HG03558 (cell line): ENCODE measurements at regions not wholly inside any gene's neighbourhood (a gene's known extent, or its start where the extent isn't known, plus 50 kb on each side); places are given as distances from the start of the nearest gene placed in this dataset.
"Not testable (repeated sequence)": the region's sequence is repeated elsewhere in the genome, so short reads cannot be mapped to it uniquely, and the experiment has no call there.

Source experiments
- ATAC-seq: cut with Tn5 transposase; IDR thresholded peaks from one replicate; pipeline ENCODE4 v1.9.1; 2021; ENCODE audit warnings: moderate number of reproducible peaks; ENCODE audit not compliant: unreplicated experiment; ENCODE audit errors: extremely low read depth

DNA sequence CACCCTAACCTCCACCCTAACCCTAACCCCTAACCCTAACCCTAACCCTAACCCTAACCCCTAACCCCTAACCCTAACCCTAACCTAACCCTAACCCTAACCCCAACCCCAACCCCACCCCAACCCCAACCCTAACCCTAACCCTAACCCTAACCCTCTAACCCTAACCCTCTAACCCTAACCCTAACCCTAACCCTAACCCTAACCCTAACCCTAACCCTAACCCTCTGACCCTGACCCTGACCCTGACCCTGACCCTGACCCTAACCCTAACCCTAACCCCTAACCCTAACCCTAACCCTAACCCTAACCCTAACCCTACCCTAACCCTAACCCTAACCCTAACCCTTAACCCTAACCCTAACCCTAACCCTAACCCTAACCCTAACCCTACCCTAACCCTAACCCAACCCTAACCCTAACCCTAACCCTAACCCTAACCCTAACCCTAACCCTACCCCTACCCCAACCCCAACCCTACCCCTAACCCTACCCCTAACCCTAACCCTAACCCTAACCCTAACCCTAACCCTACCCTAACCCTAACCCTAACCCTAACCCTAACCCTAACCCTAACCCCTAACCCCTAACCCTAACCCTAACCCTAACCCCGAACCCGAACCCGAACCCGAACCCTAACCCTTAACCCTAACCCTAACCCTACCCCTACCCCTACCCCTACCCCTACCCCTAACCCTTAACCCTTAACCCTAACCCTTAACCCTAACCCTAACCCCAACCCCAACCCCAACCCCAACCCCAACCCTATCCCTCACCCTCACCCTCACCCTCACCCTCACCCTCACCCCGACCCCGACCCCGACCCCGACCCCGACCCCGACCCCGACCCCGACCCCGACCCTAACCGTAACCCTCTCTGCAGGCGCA is 186.2 kb upstream of the CHL1 start:
- not testable (repeated sequence) for ATAC-seq

DNA sequence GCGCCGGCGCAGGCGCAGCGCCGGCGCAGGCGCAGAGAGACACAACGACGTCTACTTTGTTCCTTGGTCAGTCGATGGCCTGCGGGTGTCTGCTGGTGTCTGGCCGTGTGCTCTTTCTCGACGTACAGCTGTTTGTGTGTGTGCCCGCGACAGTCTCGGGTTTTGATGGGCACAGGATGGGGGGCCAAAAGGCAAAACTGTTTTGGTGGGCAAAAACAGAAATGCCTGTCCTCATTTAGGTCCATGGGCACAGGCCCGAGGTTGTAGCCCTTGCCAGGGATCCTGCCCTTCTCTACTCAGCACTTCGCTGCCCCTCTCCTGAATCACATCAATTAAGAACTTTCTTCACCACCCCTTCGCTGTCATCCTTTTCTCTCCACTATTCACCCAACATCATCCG is 184.8 kb upstream of the CHL1 start:
- ATAC-seq, result no peak

DNA sequence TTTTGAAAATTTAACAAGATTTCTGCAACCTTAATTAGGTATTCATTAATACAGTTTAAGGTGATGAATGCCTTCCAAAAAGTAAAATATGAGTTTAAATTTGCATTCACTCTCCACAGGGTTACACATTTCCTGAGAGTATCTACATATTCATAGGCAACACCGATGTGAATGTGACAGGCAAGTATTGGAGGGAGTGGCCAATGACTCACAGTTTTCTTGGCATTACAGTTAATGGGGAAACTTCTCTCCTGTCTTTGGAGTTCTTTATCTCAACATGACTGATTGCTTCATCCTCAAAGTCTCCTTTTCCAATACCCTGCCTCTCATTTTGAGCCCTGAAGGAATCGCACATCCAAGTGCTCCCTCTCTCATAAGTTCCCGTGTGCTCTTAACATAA is 181.9 kb upstream of the CHL1 start:
- ATAC-seq, result no peak

DNA sequence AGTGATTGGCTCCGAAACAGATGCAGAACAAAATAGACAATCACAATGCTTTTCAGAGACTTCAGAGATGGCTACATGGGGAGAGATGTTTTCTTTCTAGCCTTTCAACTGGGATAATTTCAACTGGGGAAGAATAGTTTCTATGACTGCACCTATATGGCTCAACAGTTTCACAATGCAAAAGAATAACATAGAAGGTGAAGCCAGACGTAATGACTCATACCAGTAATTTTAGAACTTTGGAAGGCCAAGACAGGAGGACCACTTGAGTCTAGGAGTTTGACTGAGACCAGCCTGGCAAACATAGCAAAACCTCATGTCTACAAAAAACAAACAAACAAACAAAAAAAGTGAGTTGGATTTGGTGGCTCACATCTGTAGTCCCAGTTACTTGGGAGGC is 180.2 kb upstream of the CHL1 start:
- ATAC-seq, result no peak

DNA sequence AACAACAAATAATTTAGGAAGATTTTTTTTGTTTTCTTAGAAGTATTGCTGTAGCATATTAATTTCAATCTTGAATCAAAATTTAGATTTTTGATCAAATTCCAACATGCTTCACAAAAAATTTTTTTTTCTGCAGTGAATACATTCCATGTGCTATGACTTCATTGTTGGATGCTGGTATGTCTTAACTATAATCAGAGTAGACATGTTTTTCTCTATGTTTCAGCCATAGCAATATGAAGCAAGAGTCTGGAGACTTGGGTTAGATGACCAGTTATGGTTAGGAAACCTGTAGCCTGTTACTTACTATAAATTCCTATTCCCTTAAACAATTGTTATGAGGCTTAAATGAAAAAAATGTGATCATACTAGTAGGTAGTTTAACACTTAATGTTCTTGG is 176.1 kb upstream of the CHL1 start:
- ATAC-seq, result no peak

DNA sequence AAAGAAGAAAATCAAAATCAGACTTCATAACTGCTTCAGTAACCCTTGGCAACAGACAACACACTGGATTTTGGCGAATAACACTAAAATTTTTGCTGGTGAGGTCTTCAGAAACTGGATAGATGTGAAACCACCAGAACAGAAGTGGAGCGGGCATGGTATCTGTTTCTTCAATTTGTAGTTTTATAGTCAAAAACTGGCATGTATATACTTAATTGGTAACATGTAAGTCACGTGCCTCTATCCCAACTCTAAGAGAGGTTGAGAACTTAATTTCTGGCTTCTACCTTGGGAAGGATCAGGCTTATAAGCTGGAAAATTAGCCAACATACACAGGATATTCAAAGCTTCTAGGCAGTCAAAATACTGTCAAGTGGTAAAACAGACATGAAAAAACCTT is 172.6 kb upstream of the CHL1 start:
- no peak for ATAC-seq

DNA sequence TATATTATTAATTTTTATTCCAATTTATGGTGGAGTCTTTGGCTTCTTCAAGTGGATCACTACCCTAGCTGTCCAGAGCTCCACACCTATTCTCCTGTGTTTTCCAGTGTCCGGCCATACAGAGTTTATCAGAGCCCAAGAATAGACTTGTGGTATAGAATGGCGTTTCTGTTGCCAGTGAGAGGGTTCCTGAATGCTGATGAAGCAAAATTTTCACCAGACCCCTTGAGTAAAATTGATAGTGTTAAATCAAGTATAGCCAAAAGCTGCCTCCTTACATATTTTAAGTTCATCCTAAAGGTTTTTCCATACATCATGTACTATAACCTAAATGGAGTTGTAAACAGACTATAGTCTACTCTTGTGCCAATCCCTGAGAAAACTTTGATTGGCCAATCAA is 171.5 kb upstream of the CHL1 start:
- no peak for ATAC-seq

DNA sequence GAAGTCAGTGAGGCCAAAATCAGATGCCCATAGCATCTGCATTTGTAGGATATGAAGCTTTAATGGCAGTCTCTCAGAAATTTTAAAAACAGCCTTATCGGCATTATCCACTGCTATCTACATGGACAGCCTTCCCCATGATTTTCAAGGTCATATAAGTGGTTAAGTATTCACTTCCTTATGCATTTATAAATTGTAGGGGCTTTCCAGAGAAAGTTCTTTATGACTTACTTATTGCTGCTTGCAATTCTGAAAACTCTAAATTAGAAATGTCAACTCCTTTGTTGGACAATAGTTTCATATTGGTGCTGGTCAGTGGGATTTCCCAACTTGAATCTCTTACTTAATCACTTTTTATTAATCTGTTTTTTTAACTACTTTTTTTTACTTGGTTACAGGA is 160.6 kb upstream of the CHL1 start:
- ATAC-seq, result not testable (repeated sequence)

DNA sequence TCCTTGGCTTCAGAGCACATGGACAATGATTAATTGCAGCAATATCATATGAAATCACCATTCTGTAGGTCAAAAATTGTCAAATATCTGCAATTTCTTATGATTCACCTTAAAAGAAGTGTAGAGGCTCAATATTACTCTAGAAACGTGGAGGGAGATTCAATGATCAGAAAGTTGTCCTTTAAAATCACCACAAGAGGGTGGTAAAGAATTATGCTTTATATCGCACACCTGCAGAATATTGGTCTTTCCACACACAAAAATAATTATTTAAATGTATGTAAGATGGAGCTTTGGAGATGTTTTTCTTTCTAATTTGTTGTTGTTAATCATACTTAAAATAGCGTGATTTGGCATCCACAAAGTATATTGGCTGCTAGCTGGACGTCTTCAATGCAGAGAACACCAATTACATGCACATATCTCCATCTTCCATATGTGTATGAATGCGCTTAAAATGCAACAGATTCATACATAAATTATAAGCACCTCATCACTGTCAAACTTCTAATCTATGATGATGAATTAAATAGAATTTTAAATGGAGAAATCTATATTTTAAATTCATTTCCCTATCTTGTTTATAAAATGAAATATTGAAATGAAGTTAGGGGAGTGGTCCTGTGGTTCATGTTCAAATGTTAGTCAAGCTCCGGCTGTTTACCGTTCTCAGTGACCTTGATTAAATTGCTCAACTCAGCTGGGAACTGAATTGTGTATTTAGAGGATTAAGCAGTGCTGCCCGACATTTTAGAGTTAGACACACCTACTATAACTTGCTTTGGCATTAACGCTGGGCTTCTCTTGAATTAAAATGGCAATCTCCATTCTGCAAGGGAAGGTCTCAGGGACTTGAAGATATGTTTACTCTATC is 153.5 kb upstream of the CHL1 start:
- not testable (repeated sequence) for ATAC-seq

DNA sequence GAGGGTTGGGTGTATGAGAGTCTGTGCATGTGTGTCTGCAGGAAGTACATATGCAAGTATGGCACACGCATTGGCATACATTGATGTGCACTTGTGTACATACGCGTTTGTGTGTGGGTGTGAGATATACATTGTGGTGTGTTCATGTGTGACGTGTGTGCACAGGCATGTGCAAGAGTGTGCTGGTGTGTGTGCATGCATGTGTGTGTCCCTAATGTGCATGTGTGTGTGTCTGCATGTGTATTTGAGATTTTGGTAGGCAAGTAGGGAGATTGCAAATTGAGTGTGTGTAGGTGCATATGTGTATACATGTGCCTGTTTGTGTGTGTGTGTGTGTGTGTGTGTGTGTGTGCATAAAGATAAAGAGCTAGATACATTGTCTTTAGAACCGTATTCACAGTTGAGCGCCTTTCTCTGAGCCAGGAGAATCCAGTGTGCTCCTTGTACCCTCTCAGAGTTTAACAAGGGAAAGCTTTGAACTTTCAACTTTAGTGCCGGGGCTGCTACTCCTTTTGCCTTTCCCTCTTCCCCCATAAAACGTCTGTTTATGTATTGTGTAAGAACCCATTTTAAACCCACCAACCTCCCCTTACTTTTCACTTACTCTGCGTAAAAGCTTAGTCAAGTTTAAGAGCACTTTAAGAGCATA is 152.4 kb upstream of the CHL1 start:
- no peak for ATAC-seq

DNA sequence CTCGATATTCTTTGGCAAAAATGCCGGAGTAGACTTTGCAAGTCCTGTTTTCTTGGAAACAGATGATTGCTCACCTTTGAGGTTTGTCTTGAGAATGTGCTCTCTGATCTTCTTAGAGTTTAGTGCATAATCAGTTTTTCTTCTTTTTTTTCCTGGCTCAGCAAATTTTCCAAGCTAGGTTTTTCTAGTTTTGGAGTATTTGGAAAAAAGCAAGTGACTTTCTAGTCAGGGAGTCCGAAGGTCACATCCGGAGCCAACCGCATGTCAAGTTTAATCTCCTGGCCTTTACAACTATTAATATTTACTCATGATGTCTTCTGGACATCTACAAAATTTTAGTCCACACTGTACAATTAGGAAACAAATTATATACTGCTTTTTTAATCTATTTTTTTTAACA is 151.6 kb upstream of the CHL1 start:
- ATAC-seq, result not testable (repeated sequence)

DNA sequence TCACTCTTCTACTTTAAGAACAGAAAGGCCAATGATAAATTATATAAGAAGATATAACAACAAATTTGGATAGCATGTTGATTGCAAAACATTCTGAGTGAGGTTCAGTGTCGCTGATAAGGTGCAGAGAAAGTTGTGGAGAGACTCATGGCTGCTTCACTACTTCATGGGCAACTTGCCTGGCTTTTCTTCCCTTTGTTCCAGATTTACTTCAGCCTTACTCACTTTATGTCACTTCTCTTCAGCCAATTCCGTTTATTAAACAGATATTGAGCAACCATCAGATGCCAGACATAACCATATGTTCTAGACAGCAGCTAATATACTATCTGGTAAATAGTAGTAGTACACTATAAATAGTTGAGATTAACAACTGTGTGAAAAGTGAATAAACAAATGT is 150.0 kb upstream of the CHL1 start:
- ATAC-seq, result no peak

DNA sequence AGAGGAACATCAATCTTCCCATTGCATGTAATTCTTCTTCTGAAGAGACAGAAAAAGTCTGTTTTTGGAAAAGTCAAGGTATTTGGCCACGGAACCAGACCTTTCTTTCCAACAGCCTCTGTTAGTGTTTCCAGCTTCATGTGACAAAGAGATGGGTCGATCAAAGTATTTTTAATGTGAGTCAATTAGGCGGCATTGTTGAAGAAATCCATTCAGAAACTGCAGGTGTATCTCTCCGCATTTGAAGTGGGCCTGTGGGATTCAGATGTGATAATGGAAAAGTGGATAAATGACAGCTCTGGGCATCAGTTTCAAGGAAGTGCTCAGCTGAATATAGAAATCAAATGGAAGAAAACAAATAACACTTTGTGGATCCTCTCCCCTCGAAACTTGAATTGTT is 143.1 kb upstream of the CHL1 start:
- not testable (repeated sequence) for ATAC-seq

DNA sequence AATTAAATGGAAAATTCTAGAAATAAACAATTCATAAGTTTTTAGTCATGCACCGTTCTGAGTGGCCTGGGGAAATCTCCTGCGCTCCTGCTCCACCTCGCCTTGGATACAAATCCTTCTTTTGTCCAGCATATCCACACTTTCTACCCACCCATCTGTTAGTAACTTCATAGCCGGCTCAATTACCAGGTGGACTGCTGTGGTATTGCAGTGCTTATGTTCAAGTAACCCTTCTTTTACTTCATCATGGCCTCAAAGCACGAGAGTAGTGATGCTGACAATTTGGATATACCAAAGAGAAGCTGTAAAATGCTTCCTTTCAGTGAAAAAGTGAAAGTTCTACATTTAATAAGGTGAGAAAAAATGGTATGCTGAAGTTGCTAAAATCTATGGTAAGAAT is 142.3 kb upstream of the CHL1 start:
- ATAC-seq, result no peak

DNA sequence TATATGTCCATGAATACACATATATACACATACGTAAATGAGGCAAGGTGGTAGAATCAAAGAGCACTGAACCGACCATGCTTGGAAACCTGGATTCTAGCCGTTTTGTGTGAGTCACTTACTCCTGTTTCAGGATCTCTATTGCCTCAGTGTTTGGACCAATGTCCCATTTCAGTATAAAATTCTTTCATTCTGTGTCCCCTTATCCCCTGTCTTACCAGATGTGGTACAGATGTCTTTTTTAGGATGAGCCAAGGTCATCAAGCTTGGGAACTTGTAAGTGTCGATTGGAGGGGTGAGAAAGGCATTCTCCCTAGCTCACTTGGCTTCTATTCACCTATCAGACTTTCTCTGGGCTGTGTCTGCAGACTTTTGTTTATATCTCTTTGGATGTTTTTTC is 139.9 kb upstream of the CHL1 start:
- ATAC-seq, result no peak

DNA sequence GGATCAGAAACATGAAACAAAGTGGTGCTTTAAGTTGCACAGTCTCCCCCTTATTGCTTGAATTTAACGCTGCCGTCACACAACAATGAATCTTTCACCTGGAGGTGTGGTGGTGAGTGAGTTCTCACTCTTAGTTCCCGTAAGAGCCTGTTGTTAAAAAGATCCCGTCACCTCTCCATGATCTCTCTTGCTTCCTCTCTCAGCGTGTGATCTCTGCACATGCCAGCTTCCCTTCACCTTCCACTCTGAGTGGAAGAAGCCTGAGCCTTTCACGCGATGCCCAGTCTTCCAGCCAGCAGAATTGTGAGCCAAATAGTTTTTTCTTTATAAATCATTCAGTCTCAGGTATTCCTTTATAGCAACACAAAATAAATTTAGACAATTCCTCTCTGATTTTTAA is 136.7 kb upstream of the CHL1 start:
- ATAC-seq, result no peak

DNA sequence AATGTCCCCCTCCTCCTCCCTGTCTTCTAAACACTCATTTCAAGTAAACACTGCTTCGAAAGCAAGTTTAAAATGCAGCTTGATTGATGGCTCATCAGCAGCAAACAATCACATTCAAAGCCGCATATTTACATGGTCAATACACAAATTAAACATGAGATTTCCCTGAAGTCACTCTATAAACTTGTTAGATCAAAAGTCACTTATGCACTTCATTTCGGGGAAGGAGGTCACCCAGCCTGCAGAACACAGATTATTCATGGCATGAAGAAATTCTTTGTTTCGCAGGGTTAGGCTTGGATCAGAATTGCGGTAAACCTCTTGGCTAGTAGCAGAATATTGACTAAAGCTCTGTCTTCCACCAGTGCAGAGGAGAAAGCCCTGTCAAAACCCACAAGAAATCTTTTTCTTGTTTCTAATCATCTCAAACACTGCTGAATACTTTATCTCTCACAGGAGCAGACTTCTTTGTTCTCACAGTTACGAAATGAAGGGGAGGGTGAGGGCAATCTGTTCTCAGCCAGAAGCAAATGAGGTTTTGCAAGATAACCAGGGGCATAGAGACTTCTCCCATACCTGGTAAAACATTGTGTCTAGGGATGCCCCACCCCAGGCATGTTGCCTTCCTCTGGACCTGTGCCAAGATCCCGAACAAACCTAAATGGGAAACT is 133.3 kb upstream of the CHL1 start:
- no peak for ATAC-seq

DNA sequence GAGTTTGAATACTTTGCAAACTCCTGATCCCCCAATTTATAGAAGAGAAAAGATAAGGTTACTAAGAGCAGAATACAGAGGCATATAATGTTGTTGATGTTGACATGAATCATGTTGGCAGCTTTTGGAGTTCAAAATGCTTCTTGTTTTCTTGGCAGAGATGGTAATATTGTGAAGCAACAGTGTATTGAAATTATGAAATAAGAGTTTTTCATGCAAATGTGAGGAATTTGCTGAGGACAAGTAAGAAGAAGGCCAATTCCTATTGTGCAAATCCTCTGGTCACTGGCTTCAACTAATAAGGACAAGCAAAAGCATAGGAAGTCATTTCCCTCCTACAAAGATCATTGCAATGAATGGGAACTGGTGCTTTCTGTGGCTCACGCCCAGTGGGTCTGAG is 126.9 kb upstream of the CHL1 start:
- no peak for ATAC-seq

DNA sequence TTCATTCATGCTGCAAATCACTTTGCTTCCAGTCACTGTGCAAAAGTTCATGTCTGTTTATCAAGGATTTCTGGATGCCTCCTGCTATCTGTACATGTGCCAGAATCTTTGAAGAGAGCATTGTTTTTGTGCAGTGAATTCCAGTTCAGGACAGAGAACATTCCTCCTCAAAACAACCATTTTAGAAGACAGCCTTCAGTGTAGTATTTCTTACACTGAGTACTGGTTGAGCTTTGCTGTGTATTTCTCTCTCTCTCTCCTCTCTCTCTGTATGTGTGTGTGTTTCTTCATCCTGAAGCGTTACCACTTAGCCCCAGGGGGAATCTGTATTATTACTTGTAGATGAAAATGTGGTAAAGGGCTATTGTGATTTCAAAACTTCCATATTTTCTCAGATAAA is 123.8 kb upstream of the CHL1 start:
- ATAC-seq, result no peak

DNA sequence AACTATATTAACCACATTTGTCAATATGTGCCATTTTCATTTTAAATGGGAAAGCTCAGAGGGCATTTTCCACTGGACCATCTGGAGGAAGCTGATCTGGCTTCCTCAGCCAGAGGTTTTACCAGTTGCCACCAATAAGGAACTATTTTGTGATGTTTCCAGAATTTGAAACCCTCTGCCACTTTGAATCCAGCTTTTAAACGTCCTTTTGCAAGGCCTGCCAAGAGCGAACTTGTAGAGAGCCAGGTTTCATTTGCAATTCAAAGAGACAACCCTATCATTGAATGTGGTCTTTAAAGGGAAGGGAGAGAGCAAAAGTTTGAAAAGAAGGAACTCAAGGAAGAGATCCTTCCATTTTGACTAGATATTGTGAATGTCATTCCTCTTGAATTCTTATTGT is 123.3 kb upstream of the CHL1 start:
- ATAC-seq, result no peak
